H1 (cell line): ENCODE measurements at regions not wholly inside any gene's neighbourhood (a gene's known extent, or its start where the extent isn't known, plus 50 kb on each side); places are given as distances from the start of the nearest gene placed in this dataset.

Experiments
- CTCF ChIA-PET: fragments of 300-600 bp; sonication (Branson Sonifier 250); formaldehyde crosslinking; loops from one replicate; lab custom pipeline; 2021; ENCODE audit not compliant: partially characterized antibody; lab: Charles Lee
- POLR2A ChIA-PET: fragments of 300-600 bp; sonication (Branson Sonifier 250); formaldehyde crosslinking; loops from one replicate; lab custom pipeline; 2021; ENCODE audit warnings: inconsistent platforms; ENCODE audit not compliant: partially characterized antibody; lab: Charles Lee
- DNase-seq, 2 experiments: peaks; one replicate each; pipeline versions ENCODE4 v3.0.0 to v3.0.0-alpha.2; 2010 to 2022; ENCODE audit warnings: low spot score in 2 of 2, low read depth in 1 of 2, mixed read lengths in 1 of 2
- FAIRE-seq: peaks from 2 replicates; lab custom pipeline; 2011; peaks lifted over from hg19 to GRCh38; lab: Jason Lieb, UNC
- H2AFZ ChIP-seq: 2 replicates; pipeline ENCODE4 v1.8.1; 2012; ENCODE audit warnings: low read length, inconsistent platforms
- H2AK5ac ChIP-seq: 2 replicates; pipeline ENCODE4 v1.6.1; 2013; ENCODE audit warnings: low read depth, low read length
- H2BK120ac ChIP-seq: replicated peaks from 2 replicates; pipeline ENCODE3; 2013; ENCODE audit warnings: low read depth, low read length, inconsistent platforms
- H2BK12ac ChIP-seq: 2 replicates; pipeline ENCODE4 v1.6.1; 2013; ENCODE audit warnings: low read depth, low read length
- H2BK15ac ChIP-seq: 2 replicates; pipeline ENCODE4 v1.6.1; 2013; ENCODE audit warnings: low read length
- H2BK20ac ChIP-seq: 2 replicates; pipeline ENCODE4 v1.6.1; 2013; ENCODE audit warnings: low read length
- H2BK5ac ChIP-seq: 2 replicates; pipeline ENCODE4 v1.6.1; 2013; ENCODE audit warnings: low read depth, low read length
- H3K14ac ChIP-seq: 2 replicates; pipeline ENCODE4 v1.6.1; 2013; ENCODE audit warnings: inconsistent platforms; ENCODE audit not compliant: insufficient read length
- H3K18ac ChIP-seq: 2 replicates; pipeline ENCODE4 v1.6.1; 2013; ENCODE audit warnings: low read length; ENCODE audit errors: extremely low read depth
- H3K23ac ChIP-seq: 2 replicates; pipeline ENCODE4 v1.6.1; 2013; ENCODE audit warnings: inconsistent platforms; ENCODE audit not compliant: insufficient read length
- H3K23me2 ChIP-seq: 2 replicates; pipeline ENCODE4 v1.6.1; 2013; ENCODE audit warnings: low read depth, low read length
- H3K27ac ChIP-seq: 2 replicates; pipeline ENCODE4 v1.6.1; 2011; ENCODE audit warnings: low read depth, low read length, inconsistent platforms
- H3K27me3 ChIP-seq, 4 experiments: replicated peaks in 1 of 4; 1 replicate in 1 of 4; 2 replicates in 3 of 4; pipeline versions ENCODE4 v1.6.1 to v1.8.1; 2011 to 2013; ENCODE audit warnings: low read length in 3 of 4, mild to moderate bottlenecking in 3 of 4, inconsistent platforms in 2 of 4, mixed read lengths in 2 of 4, moderate library complexity in 1 of 4; ENCODE audit not compliant: control insufficient read depth in 3 of 4, insufficient read depth in 3 of 4; ENCODE audit errors: extremely low read depth in 1 of 4
- H3K36me3 ChIP-seq, 4 experiments: 2 replicates each; pipeline versions ENCODE4 v1.6.1 to v1.8.1; 2011 to 2013; ENCODE audit warnings: mild to moderate bottlenecking in 4 of 4, low read length in 3 of 4, moderate library complexity in 2 of 4, control low read depth in 1 of 4, inconsistent platforms in 1 of 4; ENCODE audit not compliant: insufficient read depth in 4 of 4, control insufficient read depth in 2 of 4
- H3K4ac ChIP-seq: replicated peaks from 2 replicates; pipeline ENCODE3; 2013; ENCODE audit warnings: low read length, low read depth, mixed read lengths, inconsistent platforms; ENCODE audit not compliant: insufficient read length
- H3K4me1 ChIP-seq, 4 experiments: replicated peaks in 1 of 4; 1 replicate in 1 of 4; 2 replicates in 3 of 4; pipeline versions ENCODE4 v1.6.1 to v1.8.1; 2011 to 2013; ENCODE audit warnings: low read length in 3 of 4, inconsistent platforms in 2 of 4, mixed read lengths in 1 of 4; ENCODE audit not compliant: insufficient read depth in 4 of 4, control insufficient read depth in 3 of 4
- H3K4me2 ChIP-seq, 2 experiments: 2 replicates each; pipeline versions ENCODE4 v1.6.1 to v1.8.1; 2011 to 2013; ENCODE audit warnings: low read depth in 2 of 2, low read length in 2 of 2, control low read depth in 1 of 2, inconsistent platforms in 1 of 2, mild to moderate bottlenecking in 1 of 2; ENCODE audit not compliant: insufficient read depth in 1 of 2
- H3K4me3 ChIP-seq, 4 experiments: fragments of 200-600, 300-600 bp in 1 of 4; sonication (generic), shearing (Covaris generic), sonication (Bioruptor Twin) in 1 of 4; 2 replicates each; pipeline versions ENCODE4 v1.5.1 to v1.8.1; 2011 to 2016; ENCODE audit warnings: low read length in 4 of 4, low read depth in 3 of 4, control low read depth in 2 of 4, inconsistent platforms in 2 of 4, mild to moderate bottlenecking in 2 of 4, mixed read lengths in 1 of 4, moderate library complexity in 1 of 4; ENCODE audit not compliant: insufficient read depth in 2 of 4; ENCODE audit errors: extremely low read depth in 1 of 4
- H3K56ac ChIP-seq: replicated peaks from 2 replicates; pipeline ENCODE3; 2013; ENCODE audit warnings: low read depth, mild to moderate bottlenecking, mixed read lengths, low read length, inconsistent platforms; ENCODE audit not compliant: insufficient read length
- H3K79me1 ChIP-seq: 2 replicates; pipeline ENCODE4 v1.6.1; 2013; ENCODE audit warnings: low read depth, low read length, control low read depth
- H3K79me2 ChIP-seq, 2 experiments: 2 replicates each; pipeline versions ENCODE4 v1.6.1 to v1.8.1; 2012 to 2013; ENCODE audit warnings: low read length in 2 of 2, mild to moderate bottlenecking in 2 of 2, inconsistent platforms in 1 of 2; ENCODE audit not compliant: insufficient read depth in 2 of 2, control insufficient read depth in 1 of 2
- H3K9ac ChIP-seq, 4 experiments: replicated peaks in 1 of 4; 1 replicate in 1 of 4; 2 replicates in 3 of 4; pipeline versions ENCODE4 v1.6.1 to v1.8.1; 2011 to 2013; ENCODE audit warnings: low read depth in 3 of 4, low read length in 3 of 4, control low read depth in 2 of 4, mild to moderate bottlenecking in 2 of 4, moderate library complexity in 2 of 4, inconsistent platforms in 1 of 4; ENCODE audit errors: extremely low read depth in 1 of 4
- H3K9me3 ChIP-seq, 2 experiments: 2 replicates each; pipeline versions ENCODE4 v1.6.1 to v1.8.1; 2012 to 2013; ENCODE audit warnings: mild to moderate bottlenecking in 2 of 2, moderate library complexity in 2 of 2, control low read depth in 1 of 2, inconsistent platforms in 1 of 2, low read depth in 1 of 2, low read length in 1 of 2, mixed read lengths in 1 of 2; ENCODE audit not compliant: insufficient read depth in 2 of 2
- H4K20me1 ChIP-seq, 2 experiments: replicated peaks in 1 of 2; 2 replicates each; pipeline versions ENCODE3 to v1.8.1; 2011 to 2013; ENCODE audit warnings: inconsistent platforms in 2 of 2, low read length in 2 of 2, mild to moderate bottlenecking in 1 of 2; ENCODE audit not compliant: insufficient read depth in 2 of 2, control insufficient read depth in 1 of 2
- H4K5ac ChIP-seq: 2 replicates; pipeline ENCODE4 v1.6.1; 2013; ENCODE audit warnings: low read length, low read depth, mixed read lengths, inconsistent platforms; ENCODE audit not compliant: insufficient read length
- H4K8ac ChIP-seq: 2 replicates; pipeline ENCODE4 v1.8.0; 2013; ENCODE audit warnings: mild to moderate bottlenecking, moderate library complexity, low read length, inconsistent platforms; ENCODE audit not compliant: insufficient read depth; ENCODE audit errors: extremely low read depth
- H4K91ac ChIP-seq: replicated peaks from 2 replicates; pipeline ENCODE3; 2013; ENCODE audit warnings: low read length, mixed read lengths, inconsistent platforms; ENCODE audit not compliant: insufficient read length
- CTBP2 ChIP-seq: IDR thresholded peaks from 2 replicates; pipeline ENCODE4 v1.7.0; 2011; ENCODE audit warnings: borderline replicate concordance, mild to moderate bottlenecking, moderate library complexity, mixed read lengths, low read length; ENCODE audit not compliant: insufficient read depth, insufficient read length
- EGR1 ChIP-seq: IDR thresholded peaks from 2 replicates; pipeline ENCODE4 v1.6.1; 2011; ENCODE audit warnings: low read depth, low read length, borderline replicate concordance
- KDM1A ChIP-seq: fragments of 200-600, 300-600 bp; sonication (generic); IDR thresholded peaks from 2 replicates; pipeline ENCODE4 v1.7.1; 2016; ENCODE audit warnings: mild to moderate bottlenecking, low read length, borderline replicate concordance
- WGBS, 2 experiments: shearing (Covaris generic) in 1 of 2; methylation state at CpG; one replicate each; pipeline versions ENCODE4 v1.1.6 to v1.1.7; 2013 to 2015; ENCODE audit warnings: low lambda C conversion rate in 2 of 2, mixed read lengths in 2 of 2, inconsistent platforms in 1 of 2, low coverage in 1 of 2, missing lambda C conversion rate in 1 of 2; ENCODE audit not compliant: insufficient replicate concordance in 2 of 2, insufficient coverage in 1 of 2, insufficient read length in 1 of 2; ENCODE audit errors: extremely low coverage in 1 of 2, missing lambda C conversion rate in 1 of 2; 5-methylcytosine and 5-hydroxymethylcytosine counted together

DNA sequence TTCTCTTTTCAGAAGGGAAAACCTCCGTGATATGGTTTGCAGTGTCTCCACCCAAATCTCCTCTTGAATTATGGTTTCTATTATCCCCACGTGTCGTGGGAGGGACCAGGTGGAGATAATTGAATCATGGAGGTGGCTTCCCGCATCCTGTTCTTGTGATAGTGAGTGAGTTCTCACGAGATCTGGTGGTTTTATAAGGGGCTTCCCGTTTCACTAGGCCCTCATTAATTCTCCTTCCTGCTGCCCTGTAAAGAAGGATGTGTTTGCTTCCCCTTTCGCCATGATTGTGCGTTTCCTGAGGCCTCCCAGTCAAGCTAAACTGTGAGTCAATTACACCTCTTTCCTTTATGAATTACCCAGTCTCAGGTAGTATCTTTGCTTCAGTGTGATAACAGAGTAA, 692.7 kb upstream of the GRM7 start:
- Histone ChIP-seq H3K23ac (no peak overlapping the region), H3K4me1 (no peaks in the 10 kb centered on the region), H3K27ac (no peak overlapping the region), H3K27me3 (no peaks in the 10 kb centered on the region), H4K91ac (no peak overlapping the region), H3K18ac (no peak overlapping the region), H3K9ac (no peak overlapping the region), H2BK12ac (no peak overlapping the region), H3K56ac (no peak overlapping the region), H2BK15ac (no peak overlapping the region), H2BK5ac (no peak overlapping the region), H3K4me3 (no peak overlapping the region), H3K79me1 (no peaks in the 10 kb centered on the region), H2BK20ac (no peak overlapping the region), H3K9me3 (no peaks in the 10 kb centered on the region), H3K4me2 (no peak overlapping the region), H2BK120ac (no peak overlapping the region), H3K23me2 (no peaks in the 10 kb centered on the region), H3K36me3 (no peaks in the 10 kb centered on the region), H4K8ac (no peak overlapping the region), H3K4ac (no peak overlapping the region), H2AFZ (no peak overlapping the region), H4K5ac (no peak overlapping the region), H3K79me2 (no peaks in the 10 kb centered on the region), H3K14ac (no peak overlapping the region), H2AK5ac (no peak overlapping the region), H4K20me1 (no peaks in the 10 kb centered on the region)
- TF ChIP-seq EGR1 (no peak), CTBP2 (no peak), KDM1A (no peak)
- DNase-seq (no peak), FAIRE-seq (no peak)
- CTCF ChIA-PET = no interaction called here
- WGBS, 2 experiments = 89% methylated on average over 8 of the region's 8 CpGs; no CpG with 5 or more reads in 1 of the 2 experiments
- POLR2A ChIA-PET = no interaction called here
